ENCODE measurements at regions not wholly inside any gene's neighbourhood (a gene's known extent, or its start where the extent isn't known, plus 50 kb on each side); places are given as distances from the start of the nearest gene placed in this dataset.

GRCh38 chr12:115837220-115837619 lies 440.3 kb downstream of the MED13L start:
- ChIA-PET POLR2A (no interaction called here), CTCF (no interaction called here)
- TF ChIP-seq, protein P1, sequence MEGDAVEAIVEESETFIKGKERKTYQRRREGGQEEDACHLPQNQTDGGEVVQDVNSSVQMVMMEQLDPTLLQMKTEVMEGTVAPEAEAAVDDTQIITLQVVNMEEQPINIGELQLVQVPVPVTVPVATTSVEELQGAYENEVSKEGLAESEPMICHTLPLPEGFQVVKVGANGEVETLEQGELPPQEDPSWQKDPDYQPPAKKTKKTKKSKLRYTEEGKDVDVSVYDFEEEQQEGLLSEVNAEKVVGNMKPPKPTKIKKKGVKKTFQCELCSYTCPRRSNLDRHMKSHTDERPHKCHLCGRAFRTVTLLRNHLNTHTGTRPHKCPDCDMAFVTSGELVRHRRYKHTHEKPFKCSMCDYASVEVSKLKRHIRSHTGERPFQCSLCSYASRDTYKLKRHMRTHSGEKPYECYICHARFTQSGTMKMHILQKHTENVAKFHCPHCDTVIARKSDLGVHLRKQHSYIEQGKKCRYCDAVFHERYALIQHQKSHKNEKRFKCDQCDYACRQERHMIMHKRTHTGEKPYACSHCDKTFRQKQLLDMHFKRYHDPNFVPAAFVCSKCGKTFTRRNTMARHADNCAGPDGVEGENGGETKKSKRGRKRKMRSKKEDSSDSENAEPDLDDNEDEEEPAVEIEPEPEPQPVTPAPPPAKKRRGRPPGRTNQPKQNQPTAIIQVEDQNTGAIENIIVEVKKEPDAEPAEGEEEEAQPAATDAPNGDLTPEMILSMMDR (IDR thresholded peaks at IDR 0.05; ENCODE audit: unreplicated experiment), result no peak
- no peaks in the 10 kb centered on the region for H3K36me3 Mint-ChIP-seq (ENCODE audit: insufficient read depth, unreplicated experiment)
- intact Hi-C loops (cut with micrococcal nuclease), result no loop called here
- no peak for DNase-seq (ENCODE audit: unreplicated experiment)
- H3K4me1 Mint-ChIP-seq (ENCODE audit: insufficient read depth, unreplicated experiment), result no peaks in the 10 kb centered on the region
- no TSS peak for BruUV-seq (replicated peaks)
- H3K4me3 Mint-ChIP-seq (ENCODE audit: unreplicated experiment), result no peak overlapping the region
- no peaks in the 10 kb centered on the region for H3K9me3 Mint-ChIP-seq (ENCODE audit: unreplicated experiment)
- H3K27me3 Mint-ChIP-seq (ENCODE audit: insufficient read depth, unreplicated experiment), result peaks cover 16% of the 10 kb centered on the region
- no peak overlapping the region for H3K27ac Mint-ChIP-seq (ENCODE audit: low read depth, unreplicated experiment)

DNA sequence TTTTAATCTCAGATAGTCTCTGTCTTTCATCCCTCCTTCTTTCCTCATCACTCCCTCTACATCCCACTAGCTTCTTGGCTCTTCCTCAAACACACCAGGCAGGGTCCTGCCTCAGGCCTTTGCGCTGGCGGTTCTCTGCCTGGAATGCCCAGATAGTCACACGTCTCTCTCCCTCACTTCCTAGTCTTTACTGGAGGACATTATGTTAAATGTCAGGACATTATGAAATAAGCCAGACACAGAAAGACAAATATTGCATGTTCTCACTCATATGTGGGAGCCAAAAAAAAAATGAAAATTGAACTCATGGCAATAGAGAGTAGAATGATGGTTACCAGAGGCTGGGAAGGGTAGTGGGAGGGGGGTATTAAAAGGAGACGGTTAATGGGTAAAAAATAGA lies 442.0 kb downstream of the MED13L start:
- CTCF ChIA-PET, result interaction anchor here (1.2 kb wide), 1 partner anchor 31 kb away, joined by 3 read pairs; no protein-coding TSS in a partner anchor
- TF ChIP-seq, protein P1 (IDR thresholded peaks at IDR 0.05; ENCODE audit: unreplicated experiment), result no peak
- Mint-ChIP-seq H3K4me1 (ENCODE audit: insufficient read depth, unreplicated experiment) (no peaks in the 10 kb centered on the region), H3K27me3 (ENCODE audit: insufficient read depth, unreplicated experiment) (peaks cover 16% of the 10 kb centered on the region), H3K36me3 (ENCODE audit: insufficient read depth, unreplicated experiment) (no peaks in the 10 kb centered on the region), H3K27ac (ENCODE audit: low read depth, unreplicated experiment) (no peak overlapping the region), H3K9me3 (ENCODE audit: unreplicated experiment) (no peaks in the 10 kb centered on the region), H3K4me3 (ENCODE audit: unreplicated experiment) (no peak overlapping the region)
- POLR2A ChIA-PET, result no interaction called here
- intact Hi-C loops (cut with micrococcal nuclease), result no loop called here
- no peak for DNase-seq (ENCODE audit: unreplicated experiment)
- no TSS peak for BruUV-seq (replicated peaks)

- POLR2A ChIA-PET, result no interaction called here
- Mint-ChIP-seq H3K4me3 (ENCODE audit: unreplicated experiment) (no peak overlapping the region), H3K27me3 (ENCODE audit: insufficient read depth, unreplicated experiment) (peaks cover 21% of the 10 kb centered on the region), H3K9me3 (ENCODE audit: unreplicated experiment) (no peaks in the 10 kb centered on the region), H3K36me3 (ENCODE audit: insufficient read depth, unreplicated experiment) (no peaks in the 10 kb centered on the region), H3K4me1 (ENCODE audit: insufficient read depth, unreplicated experiment) (no peaks in the 10 kb centered on the region), H3K27ac (ENCODE audit: low read depth, unreplicated experiment) (no peak overlapping the region)
- DNase-seq (ENCODE audit: unreplicated experiment), result no peak
- intact Hi-C loops (cut with micrococcal nuclease), result no loop called here
- no TSS peak for BruUV-seq (replicated peaks)
- TF ChIP-seq, protein P1 (IDR thresholded peaks at IDR 0.05; ENCODE audit: unreplicated experiment), result no peak
- CTCF ChIA-PET, result no interaction called here
Observed at GRCh38 chr12:115833704-115834103, 443.8 kb downstream of the MED13L start.

GRCh38 chr12:115830633-115831032 lies 446.9 kb downstream of the MED13L start:
- CTCF ChIA-PET, result interaction anchor here (0.8 kb wide), 1 partner anchor 87 kb away, joined by 3 read pairs; no protein-coding TSS in a partner anchor

More at GRCh38 chr12:115830633-115831032, 446.9 kb downstream of the MED13L start:
- Mint-ChIP-seq H3K4me1 (ENCODE audit: insufficient read depth, unreplicated experiment) (no peaks in the 10 kb centered on the region), H3K9me3 (ENCODE audit: unreplicated experiment) (no peaks in the 10 kb centered on the region), H3K36me3 (ENCODE audit: insufficient read depth, unreplicated experiment) (no peaks in the 10 kb centered on the region), H3K27me3 (ENCODE audit: insufficient read depth, unreplicated experiment) (peaks cover 12% of the 10 kb centered on the region), H3K4me3 (ENCODE audit: unreplicated experiment) (no peak overlapping the region), H3K27ac (ENCODE audit: low read depth, unreplicated experiment) (no peak overlapping the region)
- TF ChIP-seq, protein P1 (IDR thresholded peaks at IDR 0.05; ENCODE audit: unreplicated experiment), result no peak
- intact Hi-C loops (cut with micrococcal nuclease), result no loop called here
- BruUV-seq (replicated peaks), result no TSS peak
- POLR2A ChIA-PET, result interaction anchor here (0.7 kb wide), 1 partner anchor 28 kb away, joined by 3 read pairs; no protein-coding TSS in a partner anchor
- no peak for DNase-seq (ENCODE audit: unreplicated experiment)
